Activated CD8-positive, alpha-beta memory T cell treated with anti-CD3 and anti-CD28 coated beads, Interleukin-2, amount 10 ng/mL, durations not matched to agents 7 days and 5 days (primary cell): ENCODE measurements at regions not wholly inside any gene's neighbourhood (a gene's known extent, or its start where the extent isn't known, plus 50 kb on each side); places are given as distances from the start of the nearest gene placed in this dataset.

Experiments used
- ATAC-seq: fragments of 150-1000 bp; cut with Tn5 transposase; one replicate; pipeline ENCODE4 v1.10.0; 2021; ENCODE audit warnings: moderate library complexity
- CTCF ChIA-PET: fragments of 350-600 bp; sonication (Branson Sonifier 250); formaldehyde crosslinking; loops from one replicate; lab custom pipeline; 2021; ENCODE audit warnings: antibody characterized with exemption; lab: Charles Lee
- DNase-seq: peaks from one replicate; pipeline ENCODE4 v3.0.0-alpha.2; 2020
- H3K27ac Mint-ChIP-seq: one replicate; pipeline ENCODE4 v1.8.0; 2021; ENCODE audit warnings: mild to moderate bottlenecking, mixed read lengths
- H3K27me3 Mint-ChIP-seq: one replicate; pipeline ENCODE4 v1.8.0; 2021; ENCODE audit warnings: mixed read lengths
- H3K36me3 Mint-ChIP-seq: one replicate; pipeline ENCODE4 v1.8.0; 2021; ENCODE audit warnings: mild to moderate bottlenecking, mixed read lengths
- H3K4me1 Mint-ChIP-seq: one replicate; pipeline ENCODE4 v1.8.0; 2021; ENCODE audit warnings: mixed read lengths
- H3K4me3 Mint-ChIP-seq: one replicate; pipeline ENCODE4 v1.8.0; 2021; ENCODE audit warnings: mild to moderate bottlenecking, moderate library complexity, mixed read lengths
- H3K9me3 Mint-ChIP-seq: one replicate; pipeline ENCODE4 v1.8.0; 2022; ENCODE audit warnings: low read depth, mixed read lengths

DNA sequence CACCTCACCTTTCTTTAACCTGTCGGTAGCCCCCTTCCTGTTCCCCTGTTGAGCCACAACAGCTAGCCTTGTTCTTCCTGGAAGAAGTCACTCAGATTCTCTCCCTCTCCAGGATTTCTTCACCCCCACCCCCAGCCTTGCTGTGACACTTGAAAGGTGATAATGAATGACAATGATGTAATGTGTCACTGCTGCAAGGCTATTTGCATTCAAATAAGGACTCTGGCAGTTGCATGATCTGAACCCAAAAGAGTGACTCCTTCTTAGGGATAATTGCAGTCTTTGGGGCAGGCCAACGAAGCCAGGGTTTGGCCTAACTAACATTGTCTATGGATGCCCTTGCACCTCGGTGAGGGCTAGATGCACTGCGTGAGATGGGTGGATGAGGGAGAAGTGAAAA lies 154.4 kb upstream of the CLINT1 start:
- no peaks in the 10 kb centered on the region for H3K9me3 Mint-ChIP-seq
- peaks cover 12% of the 10 kb centered on the region for H3K27me3 Mint-ChIP-seq
- H3K4me3 Mint-ChIP-seq = no peak overlapping the region
- H3K4me1 Mint-ChIP-seq = no peaks in the 10 kb centered on the region
- CTCF ChIA-PET = no interaction called here
- H3K27ac Mint-ChIP-seq = no peak overlapping the region
- no peak for DNase-seq
- no peak for ATAC-seq
- H3K36me3 Mint-ChIP-seq = no peaks in the 10 kb centered on the region

DNA sequence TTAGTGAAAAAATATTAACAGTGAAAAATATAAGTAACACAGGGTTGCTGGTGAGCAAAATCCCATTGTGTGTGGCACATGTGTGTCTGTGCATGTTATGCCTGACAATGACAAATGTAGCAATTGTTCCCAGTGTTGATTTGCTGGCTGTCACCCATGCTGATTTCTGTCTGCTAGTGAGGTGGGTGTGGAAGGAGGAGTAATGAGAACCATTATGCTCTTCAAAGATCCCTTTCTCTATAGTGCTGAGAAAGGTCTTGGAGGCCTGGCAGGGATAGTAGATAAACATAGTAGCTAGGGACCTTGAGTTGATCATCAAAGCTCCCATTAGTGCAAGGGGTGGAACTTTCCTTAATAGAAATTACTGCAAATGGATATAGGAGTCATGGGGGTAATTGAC lies 152.5 kb upstream of the CLINT1 start:
- H3K4me1 Mint-ChIP-seq = no peaks in the 10 kb centered on the region
- DNase-seq = no peak
- no peaks in the 10 kb centered on the region for H3K36me3 Mint-ChIP-seq
- no peak overlapping the region for H3K27ac Mint-ChIP-seq
- ATAC-seq = no peak
- CTCF ChIA-PET = no interaction called here
- no peak overlapping the region for H3K4me3 Mint-ChIP-seq
- H3K9me3 Mint-ChIP-seq = no peaks in the 10 kb centered on the region
- H3K27me3 Mint-ChIP-seq = peaks cover 7% of the 10 kb centered on the region

DNA sequence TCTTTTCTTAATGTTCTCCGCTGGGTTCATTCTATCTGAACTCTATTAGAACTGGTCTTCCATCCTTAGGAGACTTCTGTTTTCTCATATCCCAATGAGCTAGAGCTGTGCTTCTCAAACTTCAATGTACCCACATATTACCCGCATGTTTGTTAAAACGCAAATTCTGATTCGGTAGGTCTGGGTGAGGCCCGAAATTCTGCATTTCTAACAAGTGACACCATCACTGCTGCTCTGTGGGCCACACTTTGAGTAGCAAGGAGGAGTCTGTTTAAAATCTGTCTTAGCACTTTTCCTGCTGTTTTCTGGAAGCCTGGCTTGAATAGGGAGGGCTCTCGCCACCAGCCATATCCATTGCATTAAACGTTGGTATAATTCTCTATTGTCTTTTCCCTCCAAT lies 151.9 kb upstream of the CLINT1 start:
- peaks cover 7% of the 10 kb centered on the region for H3K27me3 Mint-ChIP-seq
- H3K4me3 Mint-ChIP-seq = no peak overlapping the region
- CTCF ChIA-PET = interaction anchor here (1.2 kb wide), 1 partner anchor 17 kb away, joined by 4 read pairs; no protein-coding TSS in a partner anchor
- no peaks in the 10 kb centered on the region for H3K4me1 Mint-ChIP-seq
- H3K9me3 Mint-ChIP-seq = no peaks in the 10 kb centered on the region
- ATAC-seq = no peak
- no peak for DNase-seq
- no peak overlapping the region for H3K27ac Mint-ChIP-seq
- no peaks in the 10 kb centered on the region for H3K36me3 Mint-ChIP-seq

DNA sequence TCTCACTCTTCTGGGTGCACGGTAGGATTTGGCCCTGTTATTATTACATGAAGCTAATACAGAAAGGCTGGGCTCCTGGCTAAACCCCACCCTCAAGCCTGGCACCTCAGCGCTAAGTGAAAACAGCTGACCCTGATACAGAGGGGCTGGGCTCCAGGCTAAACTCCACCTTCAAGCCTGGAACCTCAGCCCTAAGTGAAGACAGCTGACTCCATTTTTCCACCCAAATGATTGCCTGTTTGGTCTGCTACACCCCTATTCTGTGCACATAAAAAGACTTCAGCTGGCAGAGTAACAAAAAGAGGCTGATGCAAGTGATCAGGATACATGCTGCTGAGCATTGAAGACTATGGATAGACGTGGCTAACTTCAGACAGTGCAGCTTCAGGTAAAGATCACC lies 148.4 kb upstream of the CLINT1 start:
- Mint-ChIP-seq H3K4me1 (no peaks in the 10 kb centered on the region), H3K9me3 (peaks cover 2% of the 10 kb centered on the region), H3K27me3 (peaks cover 4% of the 10 kb centered on the region), H3K27ac (no peak overlapping the region), H3K4me3 (no peak overlapping the region), H3K36me3 (no peaks in the 10 kb centered on the region)
- CTCF ChIA-PET = interaction anchor here (1.0 kb wide), 1 partner anchor 12 kb away, joined by 3 read pairs; no protein-coding TSS in a partner anchor
- ATAC-seq (no peak), DNase-seq (no peak)

DNA sequence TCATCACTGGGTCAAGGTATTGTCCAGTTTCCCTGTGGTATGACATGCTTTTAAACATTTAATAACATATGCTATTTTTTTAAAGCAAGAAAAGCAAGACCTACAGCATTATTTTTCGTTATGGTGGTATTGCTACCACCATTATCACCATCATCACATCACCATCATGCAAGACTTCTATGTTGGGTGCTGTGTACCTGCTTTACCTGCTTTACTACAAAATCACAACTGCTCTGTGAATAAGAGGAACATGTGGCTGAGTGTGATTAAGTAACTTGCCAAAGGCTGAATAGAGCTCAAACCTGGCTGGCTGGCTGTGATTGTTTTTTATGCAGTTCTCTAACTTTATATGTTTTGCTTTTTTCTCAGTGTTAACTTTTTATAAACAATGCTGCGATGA lies 140.8 kb upstream of the CLINT1 start:
- no peaks in the 10 kb centered on the region for H3K9me3 Mint-ChIP-seq
- H3K4me3 Mint-ChIP-seq = no peak overlapping the region
- no peak for ATAC-seq
- CTCF ChIA-PET = no interaction called here
- no peaks in the 10 kb centered on the region for H3K36me3 Mint-ChIP-seq
- peaks cover 38% of the 10 kb centered on the region for H3K27me3 Mint-ChIP-seq
- no peak for DNase-seq
- H3K27ac Mint-ChIP-seq = no peak overlapping the region
- peaks cover 3% of the 10 kb centered on the region for H3K4me1 Mint-ChIP-seq

DNA sequence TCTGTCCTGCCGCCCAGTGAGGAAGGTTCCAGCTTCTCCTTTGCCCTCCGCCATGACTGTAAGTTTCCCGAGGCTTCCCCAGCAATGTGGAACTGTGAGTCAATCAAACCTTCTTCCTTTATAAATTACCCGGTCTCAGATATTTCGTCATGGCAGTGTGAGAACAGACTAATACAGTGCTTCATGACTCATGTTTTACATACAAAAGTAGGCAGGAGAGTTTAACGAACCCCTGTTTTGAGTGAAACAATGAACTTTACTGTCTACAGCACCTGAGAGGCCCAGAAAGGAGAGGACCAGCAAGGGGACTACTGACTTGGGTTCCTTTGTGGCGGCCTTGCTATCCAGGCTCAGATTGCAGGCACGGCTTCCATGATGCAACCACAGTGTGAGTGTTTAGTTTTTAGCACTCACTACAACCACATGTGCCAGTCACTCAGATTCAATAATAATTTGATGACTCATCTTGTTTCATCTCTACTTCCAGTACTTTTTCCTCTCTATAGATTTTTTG lies 139.1 kb upstream of the CLINT1 start:
- no peak for ATAC-seq
- peaks cover 49% of the 10 kb centered on the region for H3K27me3 Mint-ChIP-seq
- CTCF ChIA-PET = no interaction called here
- no peak for DNase-seq
- H3K4me3 Mint-ChIP-seq = no peak overlapping the region
- no peaks in the 10 kb centered on the region for H3K36me3 Mint-ChIP-seq
- H3K9me3 Mint-ChIP-seq = no peaks in the 10 kb centered on the region
- H3K4me1 Mint-ChIP-seq = peaks cover 12% of the 10 kb centered on the region
- no peak overlapping the region for H3K27ac Mint-ChIP-seq

DNA sequence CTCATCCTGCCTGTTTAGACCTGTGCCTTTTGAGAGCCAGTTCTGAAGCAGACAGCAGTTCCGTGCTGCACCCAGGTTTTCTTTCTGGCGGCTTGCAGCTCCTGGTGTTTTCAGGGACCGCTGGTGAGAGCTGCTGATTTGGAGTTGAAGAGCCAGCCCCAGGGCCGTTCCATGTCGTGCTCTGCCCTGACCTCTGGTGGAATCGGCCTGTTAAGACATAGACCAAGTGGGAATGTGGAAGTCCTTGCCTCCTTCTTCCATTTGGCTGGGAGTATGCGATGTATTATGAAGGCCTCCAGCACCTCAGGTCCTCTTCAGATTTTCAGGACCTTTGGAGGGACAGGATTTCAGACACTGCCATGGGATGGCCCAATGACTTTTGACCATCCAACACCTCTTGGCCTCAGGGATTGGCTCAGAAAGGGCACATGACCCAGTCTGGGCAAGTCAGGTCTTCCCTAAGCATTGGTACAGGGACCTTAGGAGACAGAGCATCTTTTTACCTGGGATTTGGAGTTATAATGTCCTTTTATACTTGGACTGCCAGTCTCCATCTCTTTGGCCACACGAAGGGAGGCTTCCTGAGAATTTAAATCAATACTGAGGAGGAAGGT lies 136.1 kb upstream of the CLINT1 start:
- Mint-ChIP-seq H3K27ac (no peak overlapping the region), H3K27me3 (peaks cover 41% of the 10 kb centered on the region), H3K36me3 (no peaks in the 10 kb centered on the region), H3K4me1 (peaks cover 12% of the 10 kb centered on the region), H3K9me3 (no peaks in the 10 kb centered on the region), H3K4me3 (no peak overlapping the region)
- ATAC-seq (peak; percentile 86), DNase-seq (peak; percentile 61)
- CTCF ChIA-PET = interaction anchor here (0.6 to 1.9 kb wide), 13 partner anchors 12 to 236 kb away, joined by 3 to 13 read pairs (median 4); no protein-coding TSS in a partner anchor

DNA sequence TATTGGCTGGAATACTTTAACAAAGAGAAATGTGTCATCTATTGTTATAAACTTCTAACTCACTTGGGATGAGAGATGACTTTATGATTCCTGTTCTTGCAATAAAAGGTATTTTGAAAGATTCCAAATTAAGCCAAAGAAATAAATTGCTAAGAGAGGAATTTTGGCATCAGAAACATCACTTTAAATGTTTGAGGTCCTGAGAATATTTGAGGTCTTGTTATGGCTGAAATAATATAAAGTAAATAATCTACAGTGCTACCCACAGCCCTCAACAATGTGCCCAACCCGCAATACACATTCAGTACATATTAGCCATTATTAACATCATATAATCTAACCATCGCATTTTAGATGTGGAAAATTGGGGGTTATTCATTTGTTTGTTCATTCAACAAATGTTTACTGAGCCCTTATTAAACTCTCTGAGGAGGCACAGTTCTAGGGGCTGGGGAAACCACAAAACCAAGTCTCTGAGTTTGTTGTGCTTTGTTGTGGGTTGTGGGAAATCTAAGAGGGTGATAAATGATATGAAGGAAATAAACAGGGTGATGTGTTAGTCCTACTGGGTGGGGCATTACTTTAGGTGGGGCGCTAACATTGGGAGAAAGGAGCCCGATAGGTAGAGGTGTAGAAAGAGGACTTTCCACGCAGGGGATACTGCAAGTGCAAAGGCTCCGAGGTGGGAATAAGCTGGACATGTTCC lies 135.2 kb upstream of the CLINT1 start:
- Mint-ChIP-seq H3K9me3 (no peaks in the 10 kb centered on the region), H3K27me3 (peaks cover 46% of the 10 kb centered on the region), H3K27ac (peak overlapping the region; percentile 16), H3K4me3 (peak overlapping the region; percentile 45), H3K4me1 (peaks cover 12% of the 10 kb centered on the region), H3K36me3 (no peaks in the 10 kb centered on the region)
- ATAC-seq (peak; percentile 74), DNase-seq (peak; percentile 50)
- CTCF ChIA-PET = interaction anchor here (0.6 to 1.9 kb wide), 12 partner anchors 13 to 234 kb away, joined by 3 to 13 read pairs (median 4); no protein-coding TSS in a partner anchor

DNA sequence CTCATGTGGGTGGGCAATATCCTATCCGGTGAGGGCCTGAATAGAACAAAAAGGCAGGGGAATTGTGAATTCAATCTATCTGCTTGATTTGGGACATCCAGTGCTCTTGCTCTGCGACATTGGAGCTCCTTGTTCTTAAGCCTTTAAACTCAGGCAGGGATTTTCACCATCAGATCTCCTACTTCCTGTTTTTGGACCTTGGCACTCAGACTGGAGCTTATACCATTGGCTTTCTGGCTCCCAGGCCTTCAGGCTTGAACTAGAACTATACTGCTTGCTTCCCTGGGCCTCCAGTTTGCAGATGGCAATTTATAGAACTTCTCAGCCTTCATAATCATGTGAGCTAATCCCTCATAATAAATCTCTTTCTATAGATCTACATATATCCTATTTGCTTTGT lies 134.3 kb upstream of the CLINT1 start:
- no peak for ATAC-seq
- Mint-ChIP-seq H3K4me1 (peaks cover 12% of the 10 kb centered on the region), H3K36me3 (no peaks in the 10 kb centered on the region), H3K9me3 (no peaks in the 10 kb centered on the region), H3K27me3 (peaks cover 49% of the 10 kb centered on the region), H3K4me3 (no peak overlapping the region), H3K27ac (no peak overlapping the region)
- CTCF ChIA-PET = interaction anchor here (0.7 to 1.2 kb wide), 2 partner anchors 177 to 231 kb away, joined by 3 read pairs; no protein-coding TSS in a partner anchor
- no peak for DNase-seq

DNA sequence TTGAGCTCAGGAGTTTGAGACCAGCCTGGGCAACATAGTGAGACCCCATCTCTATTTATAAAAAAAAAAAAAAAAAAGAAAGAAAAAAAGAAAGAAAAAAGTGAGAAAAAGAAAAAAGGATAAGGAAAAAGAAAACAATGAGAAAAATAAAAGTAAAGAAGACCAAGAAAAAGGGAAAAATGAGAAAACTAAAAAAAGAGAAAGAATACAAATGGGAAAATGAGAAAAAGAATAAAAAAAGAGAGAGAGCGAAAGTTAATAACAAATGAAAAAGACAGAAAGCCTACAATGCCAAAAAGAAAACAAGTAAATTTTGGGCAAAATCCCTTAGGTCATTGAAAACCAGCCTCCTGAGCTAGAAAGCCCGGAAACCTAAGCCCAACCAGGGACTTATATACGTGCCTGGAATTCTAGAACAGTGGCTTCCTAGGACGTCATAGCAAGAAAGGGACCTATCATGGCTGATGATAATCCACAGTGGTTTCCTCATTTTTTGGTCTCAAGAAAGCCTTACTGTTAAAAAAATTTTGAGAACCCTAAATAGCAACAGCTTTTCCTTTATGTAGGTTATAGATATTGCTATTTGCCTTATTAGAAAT lies 131.7 kb upstream of the CLINT1 start:
- DNase-seq (no peak), ATAC-seq (no peak)
- CTCF ChIA-PET = no interaction called here
- H3K4me1 Mint-ChIP-seq = peaks cover 12% of the 10 kb centered on the region
- no peak overlapping the region for H3K27ac Mint-ChIP-seq
- H3K36me3 Mint-ChIP-seq = no peaks in the 10 kb centered on the region
- no peak overlapping the region for H3K4me3 Mint-ChIP-seq
- peaks cover 40% of the 10 kb centered on the region for H3K27me3 Mint-ChIP-seq
- no peaks in the 10 kb centered on the region for H3K9me3 Mint-ChIP-seq

DNA sequence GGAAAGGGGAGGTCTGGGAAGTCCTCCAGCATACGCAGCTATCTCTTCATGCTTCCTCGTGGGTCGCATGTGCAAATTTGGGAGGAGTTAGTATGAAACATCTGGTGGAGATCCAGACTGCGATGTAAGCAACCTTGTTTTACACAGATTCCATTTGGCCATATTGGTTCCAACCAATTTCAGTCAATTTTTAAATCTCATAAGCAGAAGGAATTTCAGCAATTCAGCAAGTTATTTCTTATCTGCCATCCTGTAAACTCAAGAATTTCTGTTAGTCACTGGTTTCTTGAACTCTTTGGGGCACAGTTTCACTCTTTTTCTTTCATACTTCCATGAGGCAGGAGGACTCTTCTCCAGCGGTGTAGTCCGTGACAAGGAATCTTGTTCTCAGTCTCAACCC lies 130.4 kb upstream of the CLINT1 start:
- Mint-ChIP-seq H3K4me1 (peaks cover 5% of the 10 kb centered on the region), H3K9me3 (no peaks in the 10 kb centered on the region), H3K36me3 (no peaks in the 10 kb centered on the region), H3K27me3 (peaks cover 27% of the 10 kb centered on the region), H3K27ac (no peak overlapping the region), H3K4me3 (no peak overlapping the region)
- DNase-seq = no peak
- CTCF ChIA-PET = no interaction called here
- no peak for ATAC-seq

DNA sequence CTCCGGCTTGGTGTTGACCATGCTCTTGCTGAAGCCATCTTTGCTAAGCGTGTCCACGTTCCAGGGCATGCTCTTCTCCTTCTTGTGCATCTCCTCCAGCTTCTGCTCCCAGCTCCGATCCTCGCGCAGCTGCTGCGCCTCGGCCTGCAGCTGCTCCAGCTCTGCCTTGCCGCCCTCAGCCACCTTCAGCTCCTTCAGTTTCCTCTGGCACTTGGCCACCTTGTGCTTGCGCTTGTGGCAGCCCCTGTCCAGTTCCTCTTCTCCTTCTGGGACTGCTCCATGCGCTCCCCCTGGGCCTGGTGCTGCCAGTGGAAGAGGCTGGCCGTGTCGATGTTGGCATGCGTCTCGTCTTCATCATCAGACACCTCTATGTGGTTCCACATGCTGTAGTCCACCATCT lies 128.3 kb upstream of the CLINT1 start:
- CTCF ChIA-PET = no interaction called here
- no peak for ATAC-seq

DNA sequence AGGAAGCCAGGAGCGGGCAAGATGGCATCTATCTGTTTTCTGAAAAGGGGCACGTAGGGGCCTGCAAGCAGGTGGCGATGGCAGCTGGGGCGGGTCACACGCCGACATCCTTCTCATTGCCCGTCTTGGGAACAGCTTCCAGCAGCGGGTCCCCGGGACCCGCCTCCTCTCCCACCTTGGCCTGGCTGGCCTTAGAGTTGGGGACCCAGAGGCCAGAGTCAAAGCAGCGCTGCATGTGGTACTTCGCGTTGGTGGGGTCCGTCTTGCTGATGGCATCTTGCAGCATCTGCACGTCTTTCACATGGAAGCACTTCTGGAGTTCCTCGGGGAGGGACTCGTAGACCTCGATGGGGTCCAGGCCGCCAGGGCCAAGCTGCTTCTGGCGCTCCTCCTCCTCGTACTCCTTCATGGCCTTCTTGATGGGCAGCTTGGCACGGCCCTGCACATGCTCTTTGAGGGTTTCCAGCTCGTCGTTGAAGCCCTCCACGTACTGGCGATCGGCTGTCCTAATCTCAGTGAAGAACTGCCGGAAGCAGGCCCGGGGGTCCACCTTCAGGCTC lies 127.6 kb upstream of the CLINT1 start:
- ATAC-seq (no peak), DNase-seq (no peak)
- Mint-ChIP-seq H3K4me1 (no peaks in the 10 kb centered on the region), H3K36me3 (no peaks in the 10 kb centered on the region), H3K4me3 (no peak overlapping the region), H3K27ac (no peak overlapping the region), H3K27me3 (peaks cover 10% of the 10 kb centered on the region), H3K9me3 (no peaks in the 10 kb centered on the region)
- CTCF ChIA-PET = no interaction called here

More for the DNA sequence above, 128.3 kb upstream of the CLINT1 start:
- Mint-ChIP-seq H3K9me3 (no peaks in the 10 kb centered on the region), H3K4me3 (no peak overlapping the region), H3K27ac (no peak overlapping the region), H3K4me1 (no peaks in the 10 kb centered on the region), H3K36me3 (no peaks in the 10 kb centered on the region), H3K27me3 (peaks cover 16% of the 10 kb centered on the region)
- DNase-seq = no peak
